ENCODE measurements at regions not wholly inside any gene's neighbourhood (a gene's known extent, or its start where the extent isn't known, plus 50 kb on each side); places are given as distances from the start of the nearest gene placed in this dataset.

GRCh38 chr1:240709676-240710075 lies 97.7 kb upstream of the GREM2 start:
- DNase-seq (ENCODE audit: insufficient read length, low spot score) (no peak), FAIRE-seq (no peak)
- TF ChIP-seq CTCF (IDR thresholded peaks at IDR 0.05; ENCODE audit: insufficient read depth, missing control alignments), result no peak

GRCh38 chr1:240706150-240706935 lies 94.4 kb upstream of the GREM2 start:
- DNase-seq (ENCODE audit: insufficient read length, low spot score) (no peak), FAIRE-seq (peak; percentile 88)
- TF ChIP-seq CTCF (IDR thresholded peaks at IDR 0.05; ENCODE audit: insufficient read depth, missing control alignments), result no peak

GRCh38 chr1:240705579-240705978 lies 93.6 kb upstream of the GREM2 start:
- FAIRE-seq, result no peak
- TF ChIP-seq CTCF (IDR thresholded peaks at IDR 0.05; ENCODE audit: insufficient read depth, missing control alignments), result no peak
- no peak for DNase-seq (ENCODE audit: insufficient read length, low spot score)

- FAIRE-seq, result no peak
- DNase-seq (ENCODE audit: insufficient read length, low spot score), result no peak
- TF ChIP-seq CTCF (IDR thresholded peaks at IDR 0.05; ENCODE audit: insufficient read depth, missing control alignments), result no peak
These were observed 89.5 kb upstream of the GREM2 start for GRCh38 chr1:240701412-240701811.

GRCh38 chr1:240695416-240695815 lies 83.5 kb upstream of the GREM2 start:
- DNase-seq (ENCODE audit: insufficient read length, low spot score) (no peak), FAIRE-seq (no peak)
- TF ChIP-seq CTCF (IDR thresholded peaks at IDR 0.05; ENCODE audit: insufficient read depth, missing control alignments), result no peak

GRCh38 chr1:240693844-240694243 lies 81.9 kb upstream of the GREM2 start:
- TF ChIP-seq CTCF (IDR thresholded peaks at IDR 0.05; ENCODE audit: insufficient read depth, missing control alignments), result no peak
- FAIRE-seq (peak; percentile 11), DNase-seq (ENCODE audit: insufficient read length, low spot score) (no peak)

- no peak for TF ChIP-seq CTCF (IDR thresholded peaks at IDR 0.05; ENCODE audit: insufficient read depth, missing control alignments)
- DNase-seq (ENCODE audit: insufficient read length, low spot score) (no peak), FAIRE-seq (no peak)
These were observed 81.1 kb upstream of the GREM2 start for GRCh38 chr1:240693036-240693435.
